Ovary (tissue), 3 donors: ENCODE measurements at regions not wholly inside any gene's neighbourhood (a gene's known extent, or its start where the extent isn't known, plus 50 kb on each side); places are given as distances from the start of the nearest gene placed in this dataset.

Experiments used
- CTCF ChIP-seq, 3 donors: fragments of 450-650 bp in 2 of 3; fragments of 200-600 bp in 1 of 3; IDR thresholded peaks; one replicate each; pipeline versions ENCODE4 v1.5.1 to v1.8.0; 2016 to 2022; ENCODE audit warnings: antibody characterized with exemption in 3 of 3, mild to moderate bottlenecking in 1 of 3
- EP300 ChIP-seq: sonication (generic); formaldehyde crosslinking; IDR thresholded peaks from one replicate; pipeline ENCODE4 v1.6.1; 2017; ENCODE audit warnings: antibody characterized with exemption
- donor health status: DM: no; HTN: no; CAD: no.

GRCh38 chr5:24291916-24292315 lies 352.9 kb downstream of the CDH10 start:
- no peak for TF ChIP-seq CTCF (IDR thresholded peaks at IDR 0.05)
- TF ChIP-seq EP300 = no peak
